ENCODE measurements at regions not wholly inside any gene's neighbourhood (a gene's known extent, or its start where the extent isn't known, plus 50 kb on each side); places are given as distances from the start of the nearest gene placed in this dataset.

DNA sequence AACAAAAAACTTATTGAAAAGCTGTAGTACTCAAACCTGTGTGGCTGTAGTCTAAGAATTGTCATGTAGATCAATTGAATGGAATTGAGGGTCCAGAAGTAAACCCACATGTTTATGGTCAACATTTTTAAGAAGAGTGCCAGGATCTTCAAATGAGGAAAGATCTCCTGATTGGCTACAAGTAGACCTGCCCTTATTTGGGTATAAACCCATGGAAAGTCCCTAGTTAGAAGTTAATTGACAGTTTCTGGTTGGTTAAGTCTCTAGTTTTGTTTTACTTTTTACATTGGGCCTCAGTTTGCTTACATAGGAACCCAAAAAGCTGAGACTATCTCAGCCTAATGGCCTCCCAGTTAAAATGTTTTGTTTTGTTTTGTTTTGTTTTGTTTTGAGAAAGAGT is 91.9 kb upstream of the RESF1 start:
- no peak for DNase-seq (ENCODE audit: low spot score)

DNA sequence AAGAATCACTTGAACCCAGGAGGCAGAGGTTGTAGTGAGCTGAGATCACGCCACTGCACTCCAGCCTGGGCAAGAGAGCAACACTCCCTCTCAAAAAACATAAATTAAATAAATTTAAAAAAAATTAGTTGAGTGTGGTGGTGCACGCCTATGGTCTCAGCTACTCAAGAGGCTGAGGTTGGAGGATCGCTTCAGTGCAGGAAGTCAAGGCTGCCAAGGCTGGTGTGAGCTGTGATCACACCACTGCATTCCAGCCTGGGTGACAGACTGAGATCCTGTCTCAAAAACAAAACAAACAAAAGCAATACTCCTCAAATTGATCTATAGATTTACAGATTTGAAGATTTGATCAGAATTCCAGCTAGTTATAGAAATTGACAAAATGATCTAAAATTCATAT is 92.7 kb upstream of the RESF1 start:
- no peak for DNase-seq (ENCODE audit: low spot score)

DNA sequence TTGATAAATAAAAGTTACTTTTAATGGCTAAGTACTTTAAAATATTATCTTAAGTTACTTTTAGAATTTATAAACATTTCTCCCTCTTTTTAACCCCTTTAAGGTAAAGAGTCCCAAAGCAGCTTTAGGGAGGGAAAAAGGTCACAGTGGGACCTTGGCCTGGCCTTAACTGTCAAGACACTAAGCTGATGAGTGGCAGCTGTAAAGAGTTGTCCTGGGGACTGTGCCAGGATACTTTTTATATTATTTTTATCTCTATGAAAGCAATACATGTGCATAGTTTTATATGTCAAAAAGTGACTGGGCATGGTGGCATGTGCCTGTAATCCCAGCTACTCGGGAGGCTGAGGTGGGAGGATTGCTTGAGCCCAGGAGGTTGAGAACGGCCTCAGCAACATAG is 94.2 kb upstream of the RESF1 start:
- no peak for DNase-seq (ENCODE audit: low spot score)

DNA sequence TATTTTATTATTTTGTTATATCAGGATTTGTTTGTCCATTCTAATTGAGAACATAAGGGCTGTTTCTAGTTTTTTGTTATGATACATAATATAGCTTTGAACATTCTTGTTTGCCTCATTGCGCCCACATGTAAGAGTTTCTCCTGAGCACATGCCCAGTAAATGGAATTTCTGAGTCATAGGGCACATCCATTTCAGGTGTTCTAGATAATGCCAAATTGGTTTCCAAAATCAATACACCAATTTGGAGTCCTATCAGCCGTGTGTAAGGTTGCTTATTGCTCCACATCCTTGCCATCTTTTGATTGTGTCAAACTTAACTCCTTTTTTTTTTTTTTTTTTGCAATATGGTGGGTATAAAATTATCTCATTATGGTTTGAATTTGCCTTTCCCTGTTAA is 97.9 kb upstream of the RESF1 start:
- DNase-seq (ENCODE audit: low spot score) = no peak

DNA sequence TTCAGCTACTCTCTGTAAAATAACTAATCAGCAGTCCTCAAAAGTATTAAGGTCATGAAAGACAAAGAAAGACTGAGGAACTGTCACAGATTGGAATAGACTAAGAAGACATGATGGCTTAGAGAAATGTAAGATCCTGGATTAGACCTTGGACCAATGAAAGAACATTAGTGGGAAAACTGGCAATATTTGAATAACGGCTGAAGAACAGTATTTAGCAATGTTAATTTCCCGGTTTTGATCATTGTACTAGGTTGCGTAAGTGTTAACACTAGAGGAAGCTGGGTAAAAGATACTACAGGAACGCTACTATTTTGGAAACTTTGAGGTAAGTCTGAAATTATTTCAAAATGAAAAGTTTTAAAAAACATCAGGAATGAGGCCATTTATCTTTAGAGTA is 98.8 kb upstream of the RESF1 start:
- DNase-seq (ENCODE audit: low spot score) = no peak

DNA sequence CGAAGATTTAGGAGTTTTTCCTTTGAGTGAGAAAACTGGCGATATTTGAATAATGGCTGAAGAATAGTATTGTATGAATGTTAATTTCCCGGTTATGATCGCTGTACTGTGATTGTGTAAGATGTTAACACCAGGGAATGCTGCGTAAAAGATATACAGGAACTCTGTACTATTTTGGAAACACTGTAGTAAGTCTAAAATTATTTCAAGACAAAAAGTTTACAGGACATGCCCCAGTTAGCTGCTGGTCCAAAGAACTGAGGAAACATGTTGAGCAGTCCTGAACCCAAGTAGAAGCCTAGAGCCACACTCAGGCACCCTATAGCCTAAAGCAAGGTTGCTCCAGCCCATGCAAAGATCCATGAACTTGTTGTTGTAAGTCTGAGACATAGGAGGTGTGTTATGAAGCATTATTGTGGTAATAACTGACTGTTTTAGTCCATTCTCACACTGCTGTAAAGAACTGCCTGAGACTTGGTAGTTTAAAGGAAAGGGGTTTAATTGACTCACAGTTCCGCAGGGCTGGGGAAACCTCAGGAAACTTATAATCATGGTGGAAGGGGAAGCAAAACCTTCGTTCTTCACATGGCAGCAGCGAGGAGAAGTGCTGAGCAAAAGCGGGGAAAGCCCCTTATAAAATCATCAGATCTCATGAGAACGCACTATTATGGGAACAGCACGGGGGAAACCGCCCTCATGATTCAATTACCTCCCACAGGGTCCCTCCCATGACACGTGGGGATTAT is 99.8 kb upstream of the RESF1 start:
- DNase-seq (ENCODE audit: low spot score) = no peak

DNA sequence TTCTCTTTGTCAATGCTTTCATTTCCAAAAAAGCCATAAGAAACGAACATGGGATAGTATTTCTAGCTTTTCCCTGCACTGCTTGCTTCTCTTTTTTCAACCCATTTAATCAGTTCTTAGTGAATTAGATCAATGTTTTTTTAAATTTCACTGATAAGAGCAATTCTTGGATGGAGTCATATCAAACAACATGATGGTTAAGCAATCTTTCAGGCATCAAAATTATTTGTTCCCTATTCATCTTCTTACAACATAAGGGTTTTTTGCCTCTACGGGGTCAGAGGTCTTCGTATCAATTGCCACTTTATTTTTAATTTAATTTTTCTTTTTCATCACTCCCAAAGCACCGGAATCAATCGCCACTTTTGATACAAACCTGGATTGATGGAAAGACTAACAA is 103.8 kb upstream of the RESF1 start:
- DNase-seq (ENCODE audit: low spot score) = no peak

DNA sequence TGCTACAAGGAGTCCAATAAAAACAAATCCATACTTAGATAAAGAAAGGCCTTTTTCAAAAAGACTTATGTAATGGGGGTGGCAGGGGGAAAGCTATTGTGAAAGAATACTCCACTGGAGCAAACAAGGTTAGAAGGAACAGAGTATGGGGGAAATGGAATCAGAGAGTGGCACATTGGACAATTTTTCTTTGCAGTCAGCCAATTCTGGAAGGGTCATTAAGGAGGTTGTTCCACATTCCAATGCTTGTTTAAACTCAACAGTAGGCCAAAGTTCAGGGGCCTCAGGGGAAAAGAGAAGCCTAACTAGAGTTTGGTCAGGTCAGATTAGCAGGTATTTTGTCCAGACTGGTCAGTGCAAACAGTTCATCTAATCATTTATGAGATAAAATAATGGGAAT is 105.2 kb upstream of the RESF1 start:
- no peak for DNase-seq (ENCODE audit: low spot score)

DNA sequence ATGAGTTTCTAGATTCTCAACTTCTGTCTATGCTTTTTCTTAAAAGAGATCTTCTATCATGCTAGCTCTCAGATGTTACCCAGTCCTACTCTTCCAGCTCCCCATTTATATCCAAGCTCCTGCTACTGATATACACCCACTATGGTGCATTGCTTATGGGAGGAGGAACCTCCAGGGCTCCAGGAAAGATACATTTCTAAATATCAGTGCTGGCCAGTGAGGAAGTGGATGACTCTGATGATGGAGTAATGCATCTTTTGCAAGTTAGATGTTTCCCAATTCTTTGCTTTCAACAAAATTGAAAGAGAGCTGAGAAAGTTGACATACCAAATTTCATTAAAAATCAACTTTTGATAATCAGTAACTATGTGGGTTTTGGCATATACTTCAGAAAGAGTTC is 105.7 kb upstream of the RESF1 start:
- DNase-seq (ENCODE audit: low spot score) = no peak

DNA sequence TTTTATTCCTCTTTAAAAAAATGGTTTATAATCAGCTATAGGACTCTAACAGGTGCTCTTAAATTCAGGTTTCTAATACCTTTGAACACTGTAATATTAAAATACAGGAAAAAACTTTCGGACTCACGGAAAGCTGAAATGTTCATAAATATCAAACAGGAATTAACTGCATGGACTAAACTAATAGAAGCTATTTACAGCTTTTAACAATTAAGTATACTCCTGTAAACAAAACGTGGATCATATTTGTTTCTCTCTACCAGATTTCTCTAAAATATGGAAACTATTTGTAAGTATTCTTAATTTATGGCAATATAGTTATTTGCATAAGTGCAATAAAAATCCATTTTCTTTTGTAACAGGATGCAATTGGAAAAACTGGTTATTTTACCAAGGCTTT is 108.9 kb upstream of the RESF1 start:
- no peak for DNase-seq (ENCODE audit: low spot score)

DNA sequence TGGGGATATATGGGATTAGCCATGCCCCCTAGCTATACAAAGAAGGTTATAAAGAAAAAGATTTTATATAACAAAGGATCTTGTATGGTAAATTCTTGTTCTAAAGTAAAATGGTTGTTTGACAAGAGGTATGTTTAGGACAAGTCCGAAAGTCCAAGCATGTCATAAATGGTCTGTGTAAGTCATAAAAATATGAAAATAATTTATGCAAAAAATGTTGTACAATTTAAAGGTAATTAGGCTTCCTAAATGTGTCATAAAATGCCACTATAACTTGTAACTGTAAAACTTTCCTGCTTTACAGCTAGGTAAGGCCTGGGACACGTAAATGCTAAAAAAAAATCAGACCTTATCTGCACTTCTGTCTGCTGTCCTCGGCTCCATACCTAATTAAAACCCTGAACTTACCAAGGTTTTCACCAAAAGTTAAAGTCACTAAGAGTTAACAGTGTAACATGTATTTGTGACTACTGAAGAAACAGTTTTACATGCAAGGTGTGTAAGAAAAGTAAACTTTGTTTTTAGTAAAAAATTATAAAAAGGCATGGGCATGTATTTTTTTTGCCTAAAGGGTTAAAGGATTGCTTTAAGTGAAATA is 110.0 kb upstream of the RESF1 start:
- no peak for DNase-seq (ENCODE audit: low spot score)

DNA sequence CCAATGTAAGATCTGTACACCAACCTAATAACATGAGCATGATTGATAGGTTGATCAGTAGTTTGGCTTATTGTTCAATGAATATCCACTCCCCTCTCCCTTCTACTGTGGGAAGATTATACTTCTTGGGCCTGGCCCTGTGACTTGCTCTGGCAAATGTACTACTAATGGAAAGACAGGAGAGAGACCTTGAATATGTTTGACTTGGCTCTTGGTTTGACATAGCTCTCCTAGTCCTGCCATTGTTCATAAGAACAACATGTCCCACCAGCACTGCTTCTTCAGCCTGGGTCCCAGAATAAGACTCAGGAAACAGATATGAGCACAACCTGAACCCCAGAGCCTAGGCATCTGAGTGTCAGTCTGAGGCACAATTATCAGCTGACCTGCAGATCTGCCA is 112.8 kb upstream of the RESF1 start:
- DNase-seq (ENCODE audit: low spot score) = no peak

DNA sequence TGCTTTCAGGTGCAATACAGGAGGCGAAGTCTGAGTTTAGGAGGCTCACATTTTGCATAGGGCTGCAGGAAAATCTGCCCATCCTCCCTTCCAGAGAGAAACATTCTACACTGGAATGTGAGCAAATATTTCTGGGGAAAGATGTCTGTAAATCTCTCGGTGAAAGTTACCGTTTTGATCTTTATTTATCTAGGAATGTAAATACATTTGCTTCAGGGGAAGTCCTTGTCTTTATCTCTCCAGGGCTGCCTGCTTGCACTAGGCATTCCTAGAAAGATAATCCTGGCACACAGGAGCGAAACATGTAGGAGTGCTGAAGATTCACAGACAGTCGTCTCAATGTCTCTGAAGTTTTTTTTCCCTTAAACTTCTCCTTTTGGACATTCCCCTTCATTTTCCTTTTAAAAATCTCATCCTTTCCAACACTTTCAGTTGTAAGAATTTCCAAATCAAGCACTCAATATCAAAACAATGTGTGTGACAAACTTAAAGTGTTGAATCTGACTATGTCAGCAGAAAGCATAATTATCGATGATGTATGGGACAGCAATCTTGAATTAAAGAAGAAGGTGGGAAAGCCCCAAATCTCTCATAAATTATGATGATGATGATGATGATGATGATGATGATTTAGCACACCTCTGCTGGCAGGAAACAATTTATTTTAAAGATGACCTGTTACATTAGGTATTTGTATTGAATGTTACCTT is 113.4 kb upstream of the RESF1 start:
- DNase-seq (ENCODE audit: low spot score) = no peak

DNA sequence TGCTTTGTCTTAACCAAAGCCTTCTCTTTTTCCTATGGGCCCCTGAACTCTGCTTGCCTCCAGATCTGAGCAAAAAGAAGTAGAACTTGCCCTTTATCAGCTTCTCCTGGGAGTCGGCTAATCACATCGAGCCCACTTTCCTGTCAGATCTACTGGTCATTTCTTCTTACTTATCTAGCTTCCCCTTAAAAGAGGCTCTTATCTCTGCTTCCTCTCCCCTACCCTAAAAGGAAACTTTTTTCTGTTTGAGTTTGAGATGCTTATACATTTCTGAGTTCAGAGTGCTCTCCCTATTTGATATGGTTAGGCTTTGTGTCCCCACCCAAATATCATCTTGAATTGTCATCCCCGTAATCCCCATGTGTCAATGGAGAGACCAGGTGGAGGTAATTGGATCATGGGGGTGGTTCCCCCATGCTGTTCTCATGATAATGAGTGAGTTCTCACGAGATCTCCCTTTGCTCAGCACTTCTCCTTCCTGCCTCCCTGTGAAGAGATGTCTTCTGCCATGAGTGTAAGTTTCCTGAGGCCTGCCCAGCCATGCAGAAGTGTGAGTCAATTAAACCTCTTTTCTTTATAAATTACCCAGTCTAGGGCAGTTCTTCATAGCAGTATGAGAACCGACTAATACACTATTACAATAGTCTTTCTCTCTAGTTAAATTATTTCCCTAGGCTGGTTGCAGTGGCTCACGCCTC is 114.7 kb upstream of the AMN1 start:
- DNase-seq (ENCODE audit: low spot score) = no peak

DNA sequence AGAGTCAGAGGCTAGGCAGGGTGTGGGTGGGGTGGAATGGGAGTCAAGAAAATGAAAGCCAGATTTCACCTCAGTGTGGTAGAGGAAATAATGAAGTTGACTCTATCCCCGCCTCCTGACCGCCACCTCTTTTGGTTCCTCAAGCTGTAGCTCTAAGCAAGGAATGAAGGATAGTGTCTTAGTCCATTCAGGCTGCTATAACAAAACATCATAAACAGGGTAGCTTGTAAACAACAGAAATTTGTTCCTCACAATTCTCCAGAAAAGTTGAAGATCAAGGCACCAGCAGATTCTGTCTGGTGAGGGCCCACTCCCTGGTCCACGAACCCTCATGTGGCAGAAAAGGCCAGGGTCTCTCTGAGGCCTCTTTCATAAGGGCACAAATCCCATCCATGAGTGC is 109.1 kb upstream of the AMN1 start:
- DNase-seq (ENCODE audit: low spot score) = no peak

DNA sequence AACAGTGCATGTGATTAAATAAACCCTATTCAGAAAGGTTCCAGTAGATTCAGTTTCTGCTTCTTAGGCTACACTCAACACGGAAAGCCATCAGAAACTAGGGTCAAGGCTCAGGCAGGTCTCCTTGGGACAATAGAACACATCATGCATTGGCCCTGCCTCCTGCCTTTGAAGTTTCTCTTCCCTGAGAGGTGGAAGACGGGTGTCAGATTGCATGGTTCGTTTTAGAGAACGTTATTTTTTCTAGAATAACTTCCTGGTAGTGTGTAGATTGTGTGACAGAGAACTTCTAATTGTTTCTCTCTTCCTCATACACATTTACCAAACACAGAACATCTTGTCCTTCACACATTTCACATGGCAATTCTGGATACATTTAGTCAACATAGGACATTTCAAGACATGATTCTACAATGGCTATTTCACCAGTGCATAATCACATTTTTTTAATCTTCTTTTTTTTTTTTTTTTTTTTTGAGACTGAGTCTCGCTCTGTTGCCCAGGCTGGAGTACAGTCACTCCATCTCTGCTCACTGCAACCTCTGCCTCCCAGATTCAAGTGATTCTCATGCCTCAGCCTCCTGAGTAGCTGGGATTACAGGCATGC is 106.6 kb upstream of the AMN1 start:
- no peak for DNase-seq (ENCODE audit: low spot score)

DNA sequence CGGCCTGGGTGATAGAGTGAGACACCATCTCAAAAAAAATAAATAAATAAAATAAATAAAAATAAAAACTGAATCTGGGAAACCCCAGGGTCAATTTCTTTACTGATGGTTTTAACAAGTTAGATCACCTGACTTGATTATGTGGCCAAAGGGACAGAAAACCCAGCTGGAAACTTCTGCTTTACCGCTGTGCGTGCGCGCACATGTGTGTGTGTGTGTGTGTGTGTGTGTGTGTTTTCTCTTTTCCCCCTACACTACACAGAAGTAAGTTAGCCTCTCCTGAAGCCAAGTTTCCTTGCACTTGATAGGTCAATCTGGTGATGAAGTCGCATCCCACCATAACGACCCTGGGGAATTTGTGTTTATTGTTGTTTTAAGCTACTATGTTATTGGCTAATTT is 105.3 kb upstream of the AMN1 start:
- DNase-seq (ENCODE audit: low spot score) = no peak

DNA sequence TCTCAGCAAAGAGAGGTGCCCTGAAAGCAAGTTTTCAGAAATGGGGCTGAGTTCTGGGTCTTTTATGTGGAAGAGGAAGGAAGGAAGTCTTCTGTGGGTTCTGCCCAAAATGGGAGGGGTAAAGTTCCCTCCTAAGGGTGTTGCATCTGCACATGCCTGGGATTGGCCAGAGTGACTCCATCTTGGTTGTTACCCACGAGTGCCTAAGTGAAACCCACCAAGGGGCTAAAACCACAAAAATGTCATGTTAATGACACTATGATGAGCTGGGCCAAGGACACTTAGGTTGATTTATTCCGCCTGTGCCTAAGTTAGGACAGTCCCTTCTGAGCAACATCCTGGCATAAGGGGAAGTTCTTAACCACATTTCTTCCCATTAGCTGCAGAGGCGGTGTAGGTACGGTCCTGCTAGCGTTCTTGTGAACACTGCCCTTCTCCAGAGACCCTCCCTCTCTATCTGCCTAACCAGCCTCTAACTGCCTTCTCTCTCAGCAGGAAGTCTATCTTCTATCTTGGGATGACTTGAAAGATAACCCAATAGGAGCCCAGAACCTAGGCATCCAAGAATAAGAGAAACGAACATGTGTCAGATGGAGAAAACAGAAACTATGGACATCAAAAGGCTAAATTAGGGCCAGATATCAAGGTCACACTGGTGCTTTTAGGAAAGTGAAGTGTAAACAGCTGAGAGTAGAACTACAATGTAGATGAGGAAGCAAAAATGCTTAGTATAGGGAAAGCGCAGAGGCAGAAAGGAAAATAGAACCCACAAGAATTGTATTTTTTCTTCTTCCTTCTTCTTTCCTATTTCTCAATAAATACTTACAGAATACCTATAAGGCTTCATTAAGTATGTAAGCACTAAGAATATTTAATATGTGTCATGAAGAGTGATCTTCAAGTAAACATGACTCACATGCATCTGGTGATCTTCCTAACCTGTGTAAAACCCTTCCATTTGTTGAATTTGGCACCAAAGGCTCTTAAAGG is 104.2 kb upstream of the AMN1 start:
- DNase-seq (ENCODE audit: low spot score) = peak; percentile 63

DNA sequence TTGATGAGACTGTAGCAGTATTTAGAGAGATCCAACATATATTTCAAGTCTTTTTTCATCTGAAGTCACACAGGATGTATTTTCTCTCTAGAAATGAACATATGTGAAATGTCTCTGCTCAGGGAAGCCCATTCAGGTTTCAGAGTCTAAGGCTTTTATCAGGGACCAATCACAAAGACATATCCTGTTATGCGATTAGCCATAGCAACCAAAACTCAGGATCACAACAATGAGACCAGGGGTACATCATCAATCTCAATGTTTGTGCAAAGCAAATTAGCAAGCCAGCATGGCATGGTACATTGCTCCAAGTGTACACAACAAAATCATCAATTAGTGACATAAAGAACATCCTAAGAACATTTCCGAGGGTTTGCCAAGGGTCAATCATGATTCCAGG is 99.2 kb upstream of the AMN1 start:
- DNase-seq (ENCODE audit: low spot score) = peak; percentile 20

DNA sequence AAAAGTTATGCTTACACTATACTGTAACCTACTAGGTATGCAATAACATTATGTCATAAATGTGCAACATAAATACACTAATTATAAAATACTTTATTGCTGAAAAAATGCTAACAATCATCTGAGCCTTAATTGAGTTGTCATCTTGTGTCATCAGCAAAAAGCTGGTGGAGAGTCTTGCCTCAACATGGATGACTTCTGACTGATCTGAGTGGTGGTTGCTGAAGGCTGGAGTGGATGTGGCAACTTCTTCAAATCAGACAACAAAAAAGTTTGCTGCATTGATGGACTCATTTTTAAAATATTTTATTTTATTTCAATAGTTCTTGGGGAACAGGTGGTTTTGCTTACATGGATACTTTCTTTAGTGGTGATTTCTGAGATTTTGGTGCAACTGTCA is 93.9 kb upstream of the AMN1 start:
- DNase-seq (ENCODE audit: low spot score) = no peak

DNA sequence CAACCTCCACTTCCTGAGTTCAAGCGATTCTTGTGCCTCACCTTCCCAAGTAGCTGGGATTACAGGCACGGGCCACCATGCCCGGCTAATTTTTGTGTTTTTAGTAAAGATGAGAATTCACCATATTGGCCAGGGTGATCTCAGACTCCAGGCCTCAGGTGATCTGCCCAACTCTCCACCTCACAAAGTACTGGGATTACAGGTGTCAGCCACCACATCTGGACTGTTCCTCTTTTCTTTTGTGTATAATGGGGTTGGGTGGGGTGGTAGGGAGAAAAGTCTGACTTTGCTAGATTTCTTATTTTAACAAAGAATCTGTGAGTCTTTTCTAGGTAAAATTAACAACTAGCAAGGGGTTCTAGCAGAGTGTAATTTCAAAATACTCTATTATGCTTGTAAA is 92.7 kb upstream of the AMN1 start:
- no peak for DNase-seq (ENCODE audit: low spot score)
